BE2C (cell line): ENCODE measurements at regions not wholly inside any gene's neighbourhood (a gene's known extent, or its start where the extent isn't known, plus 50 kb on each side); places are given as distances from the start of the nearest gene placed in this dataset.

Source experiments
- DNase-seq: peaks from one replicate; pipeline ENCODE4 v3.0.0-alpha.2; 2020
- H3K27me3 ChIP-seq: fragments of 250-450 bp; sonication (Bioruptor Pico); 2 replicates; pipeline ENCODE4 v1.5.1; 2020; ENCODE audit warnings: mild to moderate bottlenecking
- H3K36me3 ChIP-seq: fragments of 250-450 bp; sonication (Bioruptor Pico); 2 replicates; pipeline ENCODE4 v1.5.1; 2020; ENCODE audit warnings: mild to moderate bottlenecking
- H3K4me1 ChIP-seq: fragments of 250-450 bp; sonication (Bioruptor Pico); 2 replicates; pipeline ENCODE4 v1.5.1; 2020
- H3K4me3 ChIP-seq: 2 replicates; pipeline ENCODE4 v1.5.1; 2011; ENCODE audit warnings: low read depth, low read length
- H3K9me3 ChIP-seq: fragments of 250-450 bp; sonication (Bioruptor Pico); 2 replicates; pipeline ENCODE4 v1.5.1; 2020
- CTCF ChIP-seq: IDR thresholded peaks from 2 replicates; pipeline ENCODE4 v1.5.1; 2012; ENCODE audit warnings: mild to moderate bottlenecking, low read depth, low read length

GRCh38 chr10:64855941-64856340, 1334.7 kb downstream of the REEP3 start:
- H3K36me3 ChIP-seq, result no peaks in the 10 kb centered on the region
- H3K4me3 ChIP-seq, result no peak overlapping the region
- no peak for DNase-seq
- no peaks in the 10 kb centered on the region for H3K27me3 ChIP-seq
- no peaks in the 10 kb centered on the region for H3K4me1 ChIP-seq
- TF ChIP-seq CTCF, result no peak
- no peaks in the 10 kb centered on the region; the same call in 1 of the 2 replicates for H3K9me3 ChIP-seq

- Histone ChIP-seq H3K27me3 (no peaks in the 10 kb centered on the region), H3K4me1 (no peaks in the 10 kb centered on the region), H3K9me3 (no peaks in the 10 kb centered on the region), H3K36me3 (no peaks in the 10 kb centered on the region), H3K4me3 (no peak overlapping the region)
- DNase-seq, result no peak
- no peak for TF ChIP-seq CTCF
Observed at GRCh38 chr10:64859911-64860310, 1338.7 kb downstream of the REEP3 start.

- H3K4me3 ChIP-seq, result no peak overlapping the region
- peaks cover 6% of the 10 kb centered on the region; the same call in 1 of the 2 replicates for H3K4me1 ChIP-seq
- DNase-seq, result peak; percentile 32
- no peaks in the 10 kb centered on the region for H3K27me3 ChIP-seq
- no peaks in the 10 kb centered on the region for H3K36me3 ChIP-seq
- TF ChIP-seq CTCF, result no peak
- no peaks in the 10 kb centered on the region for H3K9me3 ChIP-seq
Observed at GRCh38 chr10:64863836-64864235, 1342.6 kb downstream of the REEP3 start.

- TF ChIP-seq CTCF, result no peak
- DNase-seq, result peak; percentile 3
Observed at GRCh38 chr10:64867501-64867962, 1346.3 kb downstream of the REEP3 start.

GRCh38 chr10:64873088-64873487, 1351.9 kb downstream of the REEP3 start:
- Histone ChIP-seq H3K9me3 (no peaks in the 10 kb centered on the region), H3K27me3 (no peaks in the 10 kb centered on the region), H3K4me1 (no peaks in the 10 kb centered on the region), H3K4me3 (no peak overlapping the region), H3K36me3 (no peaks in the 10 kb centered on the region)
- no peak for TF ChIP-seq CTCF
- DNase-seq, result no peak

More at GRCh38 chr10:64867501-64867962, 1346.3 kb downstream of the REEP3 start:
- Histone ChIP-seq H3K36me3 (no peaks in the 10 kb centered on the region), H3K4me1 (peaks cover 6% of the 10 kb centered on the region; the same call in 1 of the 2 replicates), H3K4me3 (no peak overlapping the region), H3K9me3 (no peaks in the 10 kb centered on the region), H3K27me3 (no peaks in the 10 kb centered on the region)

GRCh38 chr10:64873959-64874358, 1352.8 kb downstream of the REEP3 start:
- Histone ChIP-seq H3K4me1 (no peaks in the 10 kb centered on the region), H3K9me3 (no peaks in the 10 kb centered on the region), H3K4me3 (no peak overlapping the region), H3K27me3 (no peaks in the 10 kb centered on the region), H3K36me3 (no peaks in the 10 kb centered on the region)
- DNase-seq, result no peak
- TF ChIP-seq CTCF, result no peak
